Endothelial cell of umbilical vein (primary cell): ENCODE measurements at regions not wholly inside any gene's neighbourhood (a gene's known extent, or its start where the extent isn't known, plus 50 kb on each side); places are given as distances from the start of the nearest gene placed in this dataset.

Experiments used
- BruUV-seq: library from RNA; stranded (reverse); fragments of 400-500 nt; replicated peaks from 2 replicates; lab custom pipeline; 2021; lab: Mats Ljungman, UMichigan
- CTCF ChIA-PET: fragments of 300-600, 350-600 bp; sonication (Branson Sonifier 250); formaldehyde crosslinking; loops from one replicate; lab custom pipeline; 2021; ENCODE audit warnings: antibody characterized with exemption, inconsistent platforms; lab: Charles Lee
- POLR2A ChIA-PET: fragments of 300-600, 350-600 bp; sonication (Branson Sonifier 250); formaldehyde crosslinking; loops from one replicate; lab custom pipeline; 2021; ENCODE audit warnings: antibody characterized with exemption, inconsistent platforms; lab: Charles Lee
- DNase-seq: peaks from one replicate; pipeline ENCODE4 v3.0.0-alpha.2; 2011; ENCODE audit warnings: low read depth, low spot score
- FAIRE-seq: peaks from 2 replicates; lab custom pipeline; 2011; peaks lifted over from hg19 to GRCh38; lab: Jason Lieb, UNC
- H2AFZ ChIP-seq: 2 replicates; pipeline ENCODE4 v1.6.0; 2012; ENCODE audit warnings: low read depth, low read length, control low read depth, inconsistent platforms
- H3K27ac ChIP-seq: 2 replicates; pipeline ENCODE4 v1.5.1; 2011; ENCODE audit warnings: low read depth, mild to moderate bottlenecking, control low read depth, low read length, moderate library complexity; ENCODE audit not compliant: insufficient read depth
- H3K27me3 ChIP-seq, 2 experiments: 2 replicates each; pipeline versions ENCODE4 v1.6.0 to v1.6.1; 2011; ENCODE audit warnings: low read length in 2 of 2, mixed read lengths in 1 of 2; ENCODE audit not compliant: control insufficient read depth in 2 of 2, insufficient read depth in 2 of 2
- H3K36me3 ChIP-seq, 2 experiments: 2 replicates in 1 of 2; 3 replicates in 1 of 2; pipeline ENCODE4 v1.5.1; 2011; ENCODE audit warnings: low read length in 2 of 2, mild to moderate bottlenecking in 1 of 2, moderate library complexity in 1 of 2; ENCODE audit not compliant: control insufficient read depth in 2 of 2, insufficient read depth in 2 of 2; ENCODE audit errors: extremely low read depth in 1 of 2
- H3K4me1 ChIP-seq: 3 replicates; pipeline ENCODE4 v1.5.1; 2011; ENCODE audit warnings: mild to moderate bottlenecking, low read length; ENCODE audit not compliant: control insufficient read depth, insufficient read depth; ENCODE audit errors: extremely low read depth
- H3K4me2 ChIP-seq: 2 replicates; pipeline ENCODE4 v1.6.1; 2011; ENCODE audit warnings: low read length, control low read depth, mixed read lengths; ENCODE audit not compliant: insufficient read depth
- H3K4me3 ChIP-seq, 3 experiments: fragments of 200-600 bp in 1 of 3; sonication (generic), shearing (Covaris generic) in 1 of 3; replicated peaks in 1 of 3; 2 replicates each; pipeline ENCODE4 v1.5.1; 2011 to 2016; ENCODE audit warnings: control low read depth in 3 of 3, low read length in 3 of 3, mild to moderate bottlenecking in 2 of 3, inconsistent platforms in 1 of 3, low read depth in 1 of 3, moderate library complexity in 1 of 3; ENCODE audit not compliant: insufficient read depth in 1 of 3
- H3K79me2 ChIP-seq: 2 replicates; pipeline ENCODE4 v1.6.0; 2012; ENCODE audit warnings: low read length, inconsistent platforms; ENCODE audit not compliant: control insufficient read depth, insufficient read depth
- H3K9ac ChIP-seq: replicated peaks from 2 replicates; pipeline ENCODE3; 2011; ENCODE audit warnings: low read length, control low read depth; ENCODE audit not compliant: insufficient read depth; ENCODE audit errors: extremely low read depth
- H3K9me1 ChIP-seq: replicated peaks from 3 replicates; pipeline ENCODE4 v1.6.0; 2011; ENCODE audit warnings: mild to moderate bottlenecking, low read length; ENCODE audit not compliant: control insufficient read depth, insufficient read depth; ENCODE audit errors: extremely low read depth
- H3K9me3 ChIP-seq: replicated peaks from 2 replicates; pipeline ENCODE4 v1.5.1; 2012; ENCODE audit warnings: low read length, inconsistent platforms; ENCODE audit not compliant: control insufficient read depth, insufficient read depth
- H4K20me1 ChIP-seq: replicated peaks from 2 replicates; pipeline ENCODE3; 2011; ENCODE audit warnings: mild to moderate bottlenecking, low read length; ENCODE audit not compliant: control insufficient read depth, insufficient read depth; ENCODE audit errors: extremely low read depth
- EZH2 ChIP-seq: IDR thresholded peaks from 2 replicates; pipeline ENCODE4 v1.6.1; 2012; ENCODE audit warnings: borderline replicate concordance, low read depth, mild to moderate bottlenecking, moderate library complexity, low read length, inconsistent platforms; ENCODE audit not compliant: severe bottlenecking
- FOS ChIP-seq: IDR thresholded peaks from 2 replicates; pipeline ENCODE4 v1.6.1; 2011; ENCODE audit warnings: mild to moderate bottlenecking, low read length, moderate library complexity, borderline replicate concordance; ENCODE audit not compliant: insufficient read depth
- GATA2 ChIP-seq: IDR thresholded peaks from 2 replicates; pipeline ENCODE4 v1.7.0; 2011; ENCODE audit warnings: low read depth, mild to moderate bottlenecking, moderate library complexity, mixed read lengths, low read length; ENCODE audit not compliant: insufficient read length, insufficient read depth
- JUN ChIP-seq: IDR thresholded peaks from 2 replicates; pipeline ENCODE4 v1.6.1; 2011; ENCODE audit warnings: borderline replicate concordance, low read depth; ENCODE audit not compliant: insufficient read length, insufficient read depth
- MYC ChIP-seq: IDR thresholded peaks from one replicate; pipeline ENCODE4 v1.6.1; 2011; ENCODE audit warnings: mild to moderate bottlenecking, low read depth, low read length
- POLR2A ChIP-seq: IDR thresholded peaks from 2 replicates; pipeline ENCODE4 v1.6.1; 2012; ENCODE audit warnings: low read depth, mild to moderate bottlenecking, control low read depth, low read length
- POLR2AphosphoS5 ChIP-seq: IDR thresholded peaks from 2 replicates; pipeline ENCODE4 v1.6.1; 2012; ENCODE audit warnings: low read depth, mild to moderate bottlenecking, control low read depth, low read length, moderate library complexity; ENCODE audit not compliant: insufficient read depth
- dilution Hi-C: fragments of 300-500 bp; cut with MboI; formaldehyde crosslinking; loops from one replicate; pipeline ENCODE4 v1.15.0; 2019; ENCODE audit warnings: low sequenced_read_pairs; ENCODE audit not compliant: extremely low pct_ligation_motif_present
- intact Hi-C: fragments of 100-400 bp; cut with micrococcal nuclease; formaldehyde crosslinking; loops from one replicate; pipeline ENCODE4 v1.10.0; 2022
- TF ChIP-seq, protein P1 (sequence below): IDR thresholded peaks from 2 replicates; pipeline ENCODE4 v1.6.1; 2011; ENCODE audit not compliant: insufficient read depth, insufficient read length
- TF ChIP-seq, protein P2 (sequence below), 2 donors: IDR thresholded peaks; 1 replicate in 1 of 2; 2 replicates in 1 of 2; pipeline ENCODE4 v1.5.1; 2011; ENCODE audit warnings: low read length in 2 of 2, mild to moderate bottlenecking in 2 of 2, moderate library complexity in 2 of 2, control low read depth in 1 of 2, inconsistent platforms in 1 of 2, low read depth in 1 of 2; ENCODE audit not compliant: insufficient read depth in 1 of 2; ENCODE audit errors: extremely low read depth in 1 of 2

DNA sequence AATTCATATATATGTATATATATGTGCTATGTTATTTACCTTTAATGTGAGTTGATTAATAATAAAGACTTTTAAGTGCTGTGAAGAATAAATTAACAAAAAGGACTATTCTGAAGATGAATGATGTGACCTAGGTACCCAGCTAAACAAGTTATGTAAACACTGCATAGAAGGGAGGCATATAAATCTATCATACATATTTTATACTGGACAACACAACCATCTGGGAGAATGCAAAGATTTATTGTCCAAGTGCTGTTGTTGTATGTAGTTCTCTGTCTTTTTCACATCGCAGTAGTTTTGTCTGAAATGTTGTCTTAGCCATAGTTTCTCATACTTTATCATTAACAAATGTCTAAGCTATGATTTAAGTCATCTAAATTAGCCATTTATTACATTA lies 337.6 kb downstream of the PCDH18 start:
- H3K9ac ChIP-seq, result no peak overlapping the region
- no peaks in the 10 kb centered on the region for H4K20me1 ChIP-seq
- no TSS peak for BruUV-seq
- no peaks in the 10 kb centered on the region for H3K36me3 ChIP-seq
- intact Hi-C loops, result no loop called here
- no peak overlapping the region for H3K27ac ChIP-seq
- no peak for DNase-seq
- no peaks in the 10 kb centered on the region for H3K9me3 ChIP-seq
- CTCF ChIA-PET, result no interaction called here
- no peaks in the 10 kb centered on the region for H3K4me1 ChIP-seq
- no peak overlapping the region for H3K4me3 ChIP-seq
- H3K4me2 ChIP-seq, result no peak overlapping the region
- TF ChIP-seq POLR2A (no peak), JUN (no peak), EZH2 (no peak), POLR2AphosphoS5 (no peak), GATA2 (no peak), FOS (no peak), MYC (no peak)
- TF ChIP-seq, protein P1, sequence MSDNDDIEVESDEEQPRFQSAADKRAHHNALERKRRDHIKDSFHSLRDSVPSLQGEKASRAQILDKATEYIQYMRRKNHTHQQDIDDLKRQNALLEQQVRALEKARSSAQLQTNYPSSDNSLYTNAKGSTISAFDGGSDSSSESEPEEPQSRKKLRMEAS, result no peak
- TF ChIP-seq, protein P2, sequence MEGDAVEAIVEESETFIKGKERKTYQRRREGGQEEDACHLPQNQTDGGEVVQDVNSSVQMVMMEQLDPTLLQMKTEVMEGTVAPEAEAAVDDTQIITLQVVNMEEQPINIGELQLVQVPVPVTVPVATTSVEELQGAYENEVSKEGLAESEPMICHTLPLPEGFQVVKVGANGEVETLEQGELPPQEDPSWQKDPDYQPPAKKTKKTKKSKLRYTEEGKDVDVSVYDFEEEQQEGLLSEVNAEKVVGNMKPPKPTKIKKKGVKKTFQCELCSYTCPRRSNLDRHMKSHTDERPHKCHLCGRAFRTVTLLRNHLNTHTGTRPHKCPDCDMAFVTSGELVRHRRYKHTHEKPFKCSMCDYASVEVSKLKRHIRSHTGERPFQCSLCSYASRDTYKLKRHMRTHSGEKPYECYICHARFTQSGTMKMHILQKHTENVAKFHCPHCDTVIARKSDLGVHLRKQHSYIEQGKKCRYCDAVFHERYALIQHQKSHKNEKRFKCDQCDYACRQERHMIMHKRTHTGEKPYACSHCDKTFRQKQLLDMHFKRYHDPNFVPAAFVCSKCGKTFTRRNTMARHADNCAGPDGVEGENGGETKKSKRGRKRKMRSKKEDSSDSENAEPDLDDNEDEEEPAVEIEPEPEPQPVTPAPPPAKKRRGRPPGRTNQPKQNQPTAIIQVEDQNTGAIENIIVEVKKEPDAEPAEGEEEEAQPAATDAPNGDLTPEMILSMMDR (IDR thresholded peaks at IDR 0.05; ENCODE audit: extremely low read depth in 1 of 2, insufficient read depth in 1 of 2, low read depth in 1 of 2, low read length in 2 of 2), result no peak
- H3K9me1 ChIP-seq, result no peaks in the 10 kb centered on the region
- H3K27me3 ChIP-seq, result no peaks in the 10 kb centered on the region
- H2AFZ ChIP-seq, result no peak overlapping the region
- no peak for FAIRE-seq
- dilution Hi-C loops, result no loop called here
- POLR2A ChIA-PET, result no interaction called here
- no peaks in the 10 kb centered on the region for H3K79me2 ChIP-seq
